H1 (cell line): ENCODE measurements at regions not wholly inside any gene's neighbourhood (a gene's known extent, or its start where the extent isn't known, plus 50 kb on each side); places are given as distances from the start of the nearest gene placed in this dataset.

ENCODE experiments used
- CTCF ChIA-PET: fragments of 300-600 bp; sonication (Branson Sonifier 250); formaldehyde crosslinking; loops from one replicate; lab custom pipeline; 2021; ENCODE audit not compliant: partially characterized antibody; lab: Charles Lee
- POLR2A ChIA-PET: fragments of 300-600 bp; sonication (Branson Sonifier 250); formaldehyde crosslinking; loops from one replicate; lab custom pipeline; 2021; ENCODE audit warnings: inconsistent platforms; ENCODE audit not compliant: partially characterized antibody; lab: Charles Lee
- DNase-seq, 2 experiments: peaks; one replicate each; pipeline versions ENCODE4 v3.0.0 to v3.0.0-alpha.2; 2010 to 2022; ENCODE audit warnings: low spot score in 2 of 2, low read depth in 1 of 2, mixed read lengths in 1 of 2
- FAIRE-seq: peaks from 2 replicates; lab custom pipeline; 2011; peaks lifted over from hg19 to GRCh38; lab: Jason Lieb, UNC
- H2AFZ ChIP-seq: 2 replicates; pipeline ENCODE4 v1.8.1; 2012; ENCODE audit warnings: low read length, inconsistent platforms
- H2AK5ac ChIP-seq: 2 replicates; pipeline ENCODE4 v1.6.1; 2013; ENCODE audit warnings: low read depth, low read length
- H2BK120ac ChIP-seq: replicated peaks from 2 replicates; pipeline ENCODE3; 2013; ENCODE audit warnings: low read depth, low read length, inconsistent platforms
- H2BK12ac ChIP-seq: 2 replicates; pipeline ENCODE4 v1.6.1; 2013; ENCODE audit warnings: low read depth, low read length
- H2BK15ac ChIP-seq: 2 replicates; pipeline ENCODE4 v1.6.1; 2013; ENCODE audit warnings: low read length
- H2BK20ac ChIP-seq: 2 replicates; pipeline ENCODE4 v1.6.1; 2013; ENCODE audit warnings: low read length
- H2BK5ac ChIP-seq: 2 replicates; pipeline ENCODE4 v1.6.1; 2013; ENCODE audit warnings: low read depth, low read length
- H3K14ac ChIP-seq: 2 replicates; pipeline ENCODE4 v1.6.1; 2013; ENCODE audit warnings: inconsistent platforms; ENCODE audit not compliant: insufficient read length
- H3K18ac ChIP-seq: 2 replicates; pipeline ENCODE4 v1.6.1; 2013; ENCODE audit warnings: low read length; ENCODE audit errors: extremely low read depth
- H3K23ac ChIP-seq: 2 replicates; pipeline ENCODE4 v1.6.1; 2013; ENCODE audit warnings: inconsistent platforms; ENCODE audit not compliant: insufficient read length
- H3K23me2 ChIP-seq: 2 replicates; pipeline ENCODE4 v1.6.1; 2013; ENCODE audit warnings: low read depth, low read length
- H3K27ac ChIP-seq: 2 replicates; pipeline ENCODE4 v1.6.1; 2011; ENCODE audit warnings: low read depth, low read length, inconsistent platforms
- H3K27me3 ChIP-seq, 4 experiments: replicated peaks in 1 of 4; 1 replicate in 1 of 4; 2 replicates in 3 of 4; pipeline versions ENCODE4 v1.6.1 to v1.8.1; 2011 to 2013; ENCODE audit warnings: low read length in 3 of 4, mild to moderate bottlenecking in 3 of 4, inconsistent platforms in 2 of 4, mixed read lengths in 2 of 4, moderate library complexity in 1 of 4; ENCODE audit not compliant: control insufficient read depth in 3 of 4, insufficient read depth in 3 of 4; ENCODE audit errors: extremely low read depth in 1 of 4
- H3K36me3 ChIP-seq, 4 experiments: 2 replicates each; pipeline versions ENCODE4 v1.6.1 to v1.8.1; 2011 to 2013; ENCODE audit warnings: mild to moderate bottlenecking in 4 of 4, low read length in 3 of 4, moderate library complexity in 2 of 4, control low read depth in 1 of 4, inconsistent platforms in 1 of 4; ENCODE audit not compliant: insufficient read depth in 4 of 4, control insufficient read depth in 2 of 4
- H3K4ac ChIP-seq: replicated peaks from 2 replicates; pipeline ENCODE3; 2013; ENCODE audit warnings: low read length, low read depth, mixed read lengths, inconsistent platforms; ENCODE audit not compliant: insufficient read length
- H3K4me1 ChIP-seq, 4 experiments: replicated peaks in 1 of 4; 1 replicate in 1 of 4; 2 replicates in 3 of 4; pipeline versions ENCODE4 v1.6.1 to v1.8.1; 2011 to 2013; ENCODE audit warnings: low read length in 3 of 4, inconsistent platforms in 2 of 4, mixed read lengths in 1 of 4; ENCODE audit not compliant: insufficient read depth in 4 of 4, control insufficient read depth in 3 of 4
- H3K4me2 ChIP-seq, 2 experiments: 2 replicates each; pipeline versions ENCODE4 v1.6.1 to v1.8.1; 2011 to 2013; ENCODE audit warnings: low read depth in 2 of 2, low read length in 2 of 2, control low read depth in 1 of 2, inconsistent platforms in 1 of 2, mild to moderate bottlenecking in 1 of 2; ENCODE audit not compliant: insufficient read depth in 1 of 2
- H3K4me3 ChIP-seq, 4 experiments: fragments of 200-600, 300-600 bp in 1 of 4; sonication (generic), shearing (Covaris generic), sonication (Bioruptor Twin) in 1 of 4; 2 replicates each; pipeline versions ENCODE4 v1.5.1 to v1.8.1; 2011 to 2016; ENCODE audit warnings: low read length in 4 of 4, low read depth in 3 of 4, control low read depth in 2 of 4, inconsistent platforms in 2 of 4, mild to moderate bottlenecking in 2 of 4, mixed read lengths in 1 of 4, moderate library complexity in 1 of 4; ENCODE audit not compliant: insufficient read depth in 2 of 4; ENCODE audit errors: extremely low read depth in 1 of 4
- H3K56ac ChIP-seq: replicated peaks from 2 replicates; pipeline ENCODE3; 2013; ENCODE audit warnings: low read depth, mild to moderate bottlenecking, mixed read lengths, low read length, inconsistent platforms; ENCODE audit not compliant: insufficient read length
- H3K79me1 ChIP-seq: 2 replicates; pipeline ENCODE4 v1.6.1; 2013; ENCODE audit warnings: low read depth, low read length, control low read depth
- H3K79me2 ChIP-seq, 2 experiments: 2 replicates each; pipeline versions ENCODE4 v1.6.1 to v1.8.1; 2012 to 2013; ENCODE audit warnings: low read length in 2 of 2, mild to moderate bottlenecking in 2 of 2, inconsistent platforms in 1 of 2; ENCODE audit not compliant: insufficient read depth in 2 of 2, control insufficient read depth in 1 of 2
- H3K9ac ChIP-seq, 4 experiments: replicated peaks in 1 of 4; 1 replicate in 1 of 4; 2 replicates in 3 of 4; pipeline versions ENCODE4 v1.6.1 to v1.8.1; 2011 to 2013; ENCODE audit warnings: low read depth in 3 of 4, low read length in 3 of 4, control low read depth in 2 of 4, mild to moderate bottlenecking in 2 of 4, moderate library complexity in 2 of 4, inconsistent platforms in 1 of 4; ENCODE audit errors: extremely low read depth in 1 of 4
- H3K9me3 ChIP-seq, 2 experiments: 2 replicates each; pipeline versions ENCODE4 v1.6.1 to v1.8.1; 2012 to 2013; ENCODE audit warnings: mild to moderate bottlenecking in 2 of 2, moderate library complexity in 2 of 2, control low read depth in 1 of 2, inconsistent platforms in 1 of 2, low read depth in 1 of 2, low read length in 1 of 2, mixed read lengths in 1 of 2; ENCODE audit not compliant: insufficient read depth in 2 of 2
- H4K20me1 ChIP-seq, 2 experiments: replicated peaks in 1 of 2; 2 replicates each; pipeline versions ENCODE3 to v1.8.1; 2011 to 2013; ENCODE audit warnings: inconsistent platforms in 2 of 2, low read length in 2 of 2, mild to moderate bottlenecking in 1 of 2; ENCODE audit not compliant: insufficient read depth in 2 of 2, control insufficient read depth in 1 of 2
- H4K5ac ChIP-seq: 2 replicates; pipeline ENCODE4 v1.6.1; 2013; ENCODE audit warnings: low read length, low read depth, mixed read lengths, inconsistent platforms; ENCODE audit not compliant: insufficient read length
- H4K8ac ChIP-seq: 2 replicates; pipeline ENCODE4 v1.8.0; 2013; ENCODE audit warnings: mild to moderate bottlenecking, moderate library complexity, low read length, inconsistent platforms; ENCODE audit not compliant: insufficient read depth; ENCODE audit errors: extremely low read depth
- H4K91ac ChIP-seq: replicated peaks from 2 replicates; pipeline ENCODE3; 2013; ENCODE audit warnings: low read length, mixed read lengths, inconsistent platforms; ENCODE audit not compliant: insufficient read length
- ASH2L ChIP-seq: fragments of 200-600, 300-600 bp; sonication (generic); IDR thresholded peaks from one replicate; pipeline ENCODE4 v1.7.1; 2017; ENCODE audit warnings: low read length
- CBX5 ChIP-seq: fragments of 300-800, 300-1000 bp; sonication (generic); IDR thresholded peaks from 2 replicates; pipeline ENCODE4 v1.7.1; 2016; ENCODE audit warnings: antibody characterized with exemption, low read length, low read depth
- FOSL1 ChIP-seq: IDR thresholded peaks from 2 replicates; pipeline ENCODE4 v1.6.1; 2011; ENCODE audit warnings: mild to moderate bottlenecking, low read depth, low read length, moderate library complexity; ENCODE audit not compliant: insufficient read depth
- NRF1 ChIP-seq: IDR thresholded peaks from 2 replicates; pipeline ENCODE4 v1.6.1; 2011; ENCODE audit warnings: mild to moderate bottlenecking, low read depth, low read length, improper control_type of control experiment
- SIN3A ChIP-seq, 2 experiments: IDR thresholded peaks in 1 of 2; conservative IDR thresholded peaks in 1 of 2; 2 replicates each; pipeline ENCODE4 v1.6.1; 2011 to 2012; ENCODE audit warnings: low read length in 2 of 2, improper control_type of control experiment in 1 of 2, low read depth in 1 of 2, mild to moderate bottlenecking in 1 of 2
- SIRT6 ChIP-seq: IDR thresholded peaks from one replicate; pipeline ENCODE4 v1.7.1; 2012; ENCODE audit warnings: low read length, inconsistent platforms
- TCF12 ChIP-seq: IDR thresholded peaks from 2 replicates; pipeline ENCODE4 v1.6.1; 2011; ENCODE audit warnings: low read depth, mild to moderate bottlenecking, low read length
- ZNF274 ChIP-seq: IDR thresholded peaks from 2 replicates; pipeline ENCODE4 v1.7.0; 2012; ENCODE audit warnings: low read length, borderline replicate concordance; ENCODE audit errors: extremely low read depth
- WGBS, 2 experiments: shearing (Covaris generic) in 1 of 2; methylation state at CpG; one replicate each; pipeline versions ENCODE4 v1.1.6 to v1.1.7; 2013 to 2015; ENCODE audit warnings: low lambda C conversion rate in 2 of 2, mixed read lengths in 2 of 2, inconsistent platforms in 1 of 2, low coverage in 1 of 2, missing lambda C conversion rate in 1 of 2; ENCODE audit not compliant: insufficient replicate concordance in 2 of 2, insufficient coverage in 1 of 2, insufficient read length in 1 of 2; ENCODE audit errors: extremely low coverage in 1 of 2, missing lambda C conversion rate in 1 of 2; 5-methylcytosine and 5-hydroxymethylcytosine counted together

GRCh38 chr11:11760838-11761237 is 80.9 kb upstream of the USP47 start:
- Histone ChIP-seq H4K20me1 (no peaks in the 10 kb centered on the region), H3K4me2 (no peak overlapping the region), H3K79me1 (no peaks in the 10 kb centered on the region), H3K18ac (no peak overlapping the region), H2BK20ac (no peak overlapping the region), H2BK12ac (no peak overlapping the region), H3K23ac (no peak overlapping the region), H4K5ac (no peak overlapping the region), H3K27me3 (no peaks in the 10 kb centered on the region), H3K14ac (no peak overlapping the region), H2AK5ac (no peak overlapping the region), H3K9ac (no peak overlapping the region), H3K4me3 (no peak overlapping the region), H4K8ac (no peak overlapping the region), H3K9me3 (no peaks in the 10 kb centered on the region), H3K4ac (no peak overlapping the region), H3K4me1 (peaks cover 0 to 3% (median 1%) of the 10 kb centered on the region in 4 experiments; a peak in 2 of 7 replicates), H3K23me2 (no peaks in the 10 kb centered on the region), H2BK5ac (no peak overlapping the region), H2BK15ac (no peak overlapping the region), H3K36me3 (no peaks in the 10 kb centered on the region), H3K56ac (no peak overlapping the region), H2BK120ac (no peak overlapping the region), H4K91ac (no peak overlapping the region), H3K79me2 (no peaks in the 10 kb centered on the region), H2AFZ (no peak overlapping the region), H3K27ac (no peak overlapping the region)
- DNase-seq, result no peak
- CTCF ChIA-PET, result interaction anchor here (1.0 kb wide), 1 partner anchor 9 kb away, joined by 3 read pairs; no protein-coding TSS in a partner anchor
- POLR2A ChIA-PET, result no interaction called here
- FAIRE-seq, result no peak
- WGBS, 2 experiments, result 80% methylated on average over 1 of the region's 2 CpGs; no CpG with 5 or more reads in 1 of the 2 experiments
- TF ChIP-seq FOSL1, result no peak
- TF ChIP-seq TCF12, result no peak
- TF ChIP-seq ZNF274, result no peak
- no peak for TF ChIP-seq NRF1
- TF ChIP-seq SIRT6, result no peak
- TF ChIP-seq SIN3A (conservative IDR thresholded peaks at IDR 0.05 in 1 of 2, IDR thresholded peaks at IDR 0.05 in 1 of 2; ENCODE audit: low read depth in 1 of 2, low read length in 2 of 2), result no peak
- TF ChIP-seq CBX5, result no peak
- TF ChIP-seq ASH2L, result no peak
